Liver (tissue), 3 donors: ENCODE measurements at regions not wholly inside any gene's neighbourhood (a gene's known extent, or its start where the extent isn't known, plus 50 kb on each side); places are given as distances from the start of the nearest gene placed in this dataset.

Experiments
- EGR1 ChIP-seq, 2 donors: IDR thresholded peaks; 2 replicates each; pipeline ENCODE4 v1.6.1; 2016 to 2018; ENCODE audit warnings: antibody characterized with exemption in 2 of 2, low read depth in 2 of 2
- FOXA1 ChIP-seq: IDR thresholded peaks from 2 replicates; pipeline ENCODE4 v1.6.1; 2016; ENCODE audit warnings: antibody characterized with exemption
- FOXA2 ChIP-seq: IDR thresholded peaks from 2 replicates; pipeline ENCODE4 v1.6.1; 2016; ENCODE audit warnings: antibody characterized with exemption
- HNF4G ChIP-seq: IDR thresholded peaks from 2 replicates; pipeline ENCODE4 v1.6.1; 2016; ENCODE audit warnings: antibody characterized with exemption
- NR2F2 ChIP-seq: IDR thresholded peaks from 2 replicates; pipeline ENCODE4 v1.6.1; 2016; ENCODE audit warnings: antibody characterized with exemption
- RAD21 ChIP-seq, 2 donors: IDR thresholded peaks; 2 replicates each; pipeline ENCODE4 v1.6.1; 2016; ENCODE audit warnings: antibody characterized with exemption in 2 of 2, mild to moderate bottlenecking in 2 of 2
- REST ChIP-seq: IDR thresholded peaks from 2 replicates; pipeline ENCODE4 v1.6.1; 2016; ENCODE audit warnings: antibody characterized with exemption, mild to moderate bottlenecking
- RXRA ChIP-seq, 2 donors: IDR thresholded peaks; 2 replicates each; pipeline ENCODE4 v1.6.1; 2017 to 2018; ENCODE audit warnings: antibody characterized with exemption in 2 of 2, mild to moderate bottlenecking in 1 of 2
- SP1 ChIP-seq: IDR thresholded peaks from 2 replicates; pipeline ENCODE4 v1.6.1; 2018; ENCODE audit warnings: antibody characterized with exemption, mild to moderate bottlenecking
- TAF1 ChIP-seq: conservative IDR thresholded peaks from 2 replicates; pipeline ENCODE4 v1.6.1; 2016; ENCODE audit warnings: antibody characterized with exemption, mild to moderate bottlenecking
- YY1 ChIP-seq: IDR thresholded peaks from 2 replicates; pipeline ENCODE4 v1.6.1; 2016; ENCODE audit warnings: antibody characterized with exemption, mild to moderate bottlenecking
- TF ChIP-seq, protein P1 (sequence below): fragments of 150-350 bp; IDR thresholded peaks from 2 replicates; pipeline ENCODE4 v1.5.1; 2017; ENCODE audit warnings: improper control_type of control experiment, low read depth, low read length; ENCODE audit not compliant: missing input control
- donor health status: healthy.
- donor health status: healthy.

DNA sequence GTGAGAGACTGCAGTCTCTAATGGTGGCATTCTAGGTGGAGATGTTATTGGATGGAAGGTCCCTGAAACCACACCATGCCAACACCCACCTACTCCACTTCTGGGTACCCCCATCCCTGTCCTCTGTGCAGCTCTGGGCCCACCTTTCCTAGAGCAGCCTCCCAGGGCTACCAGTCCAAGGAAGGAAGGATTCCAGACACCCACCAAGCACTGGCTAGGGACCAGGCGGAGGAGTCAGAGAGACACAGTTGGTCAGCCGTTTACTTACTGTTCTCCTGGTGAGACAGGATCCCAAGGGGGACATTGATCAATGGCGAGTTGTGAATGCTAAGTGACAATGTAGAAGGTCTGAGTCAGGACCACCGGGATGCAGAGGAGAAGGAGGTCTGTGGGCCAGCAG lies 151.6 kb downstream of the TTC32 start:
- TF ChIP-seq, protein P1, sequence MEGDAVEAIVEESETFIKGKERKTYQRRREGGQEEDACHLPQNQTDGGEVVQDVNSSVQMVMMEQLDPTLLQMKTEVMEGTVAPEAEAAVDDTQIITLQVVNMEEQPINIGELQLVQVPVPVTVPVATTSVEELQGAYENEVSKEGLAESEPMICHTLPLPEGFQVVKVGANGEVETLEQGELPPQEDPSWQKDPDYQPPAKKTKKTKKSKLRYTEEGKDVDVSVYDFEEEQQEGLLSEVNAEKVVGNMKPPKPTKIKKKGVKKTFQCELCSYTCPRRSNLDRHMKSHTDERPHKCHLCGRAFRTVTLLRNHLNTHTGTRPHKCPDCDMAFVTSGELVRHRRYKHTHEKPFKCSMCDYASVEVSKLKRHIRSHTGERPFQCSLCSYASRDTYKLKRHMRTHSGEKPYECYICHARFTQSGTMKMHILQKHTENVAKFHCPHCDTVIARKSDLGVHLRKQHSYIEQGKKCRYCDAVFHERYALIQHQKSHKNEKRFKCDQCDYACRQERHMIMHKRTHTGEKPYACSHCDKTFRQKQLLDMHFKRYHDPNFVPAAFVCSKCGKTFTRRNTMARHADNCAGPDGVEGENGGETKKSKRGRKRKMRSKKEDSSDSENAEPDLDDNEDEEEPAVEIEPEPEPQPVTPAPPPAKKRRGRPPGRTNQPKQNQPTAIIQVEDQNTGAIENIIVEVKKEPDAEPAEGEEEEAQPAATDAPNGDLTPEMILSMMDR: no peak
- no peak for TF ChIP-seq YY1
- TF ChIP-seq EGR1 (IDR thresholded peaks at IDR 0.05; ENCODE audit: low read depth in 2 of 2): no peak
- no peak for TF ChIP-seq NR2F2
- no peak for TF ChIP-seq RXRA (IDR thresholded peaks at IDR 0.05)
- TF ChIP-seq FOXA1: no peak
- no peak for TF ChIP-seq HNF4G
- TF ChIP-seq RAD21 (IDR thresholded peaks at IDR 0.05): no peak
- no peak for TF ChIP-seq TAF1
- TF ChIP-seq REST: no peak
- no peak for TF ChIP-seq FOXA2
- TF ChIP-seq SP1: no peak
